SK-N-SH treated with all-trans-retinoic acid at 6 μM for 48 hours (cell line): ENCODE measurements at regions not wholly inside any gene's neighbourhood (a gene's known extent, or its start where the extent isn't known, plus 50 kb on each side); places are given as distances from the start of the nearest gene placed in this dataset.
"Not testable (repeated sequence)": the region's sequence is repeated elsewhere in the genome, so short reads cannot be mapped to it uniquely, and the experiment has no call there.

Experiments used
- ATAC-seq: fragments of 200-7000 bp; cut with Tn5 transposase; 3 replicates; pipeline ENCODE4 v1.9.1; 2020; ENCODE audit warnings: mild to moderate bottlenecking, moderate library complexity
- ARNTL ChIP-seq: fragments of 450-650 bp; formaldehyde crosslinking; IDR thresholded peaks from 2 replicates; pipeline ENCODE4 v1.5.0; 2020; ENCODE audit warnings: low read depth, mild to moderate bottlenecking, moderate library complexity, borderline replicate concordance
- BACH2 ChIP-seq: fragments of 250-450 bp; sonication (Bioruptor Pico); IDR thresholded peaks from 2 replicates; pipeline ENCODE4 v1.9.0; 2021; ENCODE audit warnings: mild to moderate bottlenecking, borderline replicate concordance
- CSDC2 ChIP-seq: fragments of 250-450 bp; sonication (Bioruptor Pico); IDR thresholded peaks from 2 replicates; pipeline ENCODE4 v1.5.0; 2020; ENCODE audit warnings: mild to moderate bottlenecking, moderate library complexity
- ESRRG ChIP-seq: fragments of 250-450 bp; sonication (Bioruptor Pico); IDR thresholded peaks from 2 replicates; pipeline ENCODE4 v1.6.1; 2021; ENCODE audit warnings: mild to moderate bottlenecking
- GLIS3 ChIP-seq: fragments of 250-450 bp; sonication (Bioruptor Pico); IDR thresholded peaks from 2 replicates; pipeline ENCODE4 v1.5.0; 2020; ENCODE audit warnings: mild to moderate bottlenecking, moderate library complexity
- ISL1 ChIP-seq: fragments of 250-450 bp; sonication (Bioruptor Pico); IDR thresholded peaks from 2 replicates; pipeline ENCODE4 v2.1.2; 2022; ENCODE audit warnings: mild to moderate bottlenecking, moderate library complexity
- OSR1 ChIP-seq: fragments of 250-450 bp; sonication (Bioruptor Pico); IDR thresholded peaks from 2 replicates; pipeline ENCODE4 v1.8.0; 2022; ENCODE audit warnings: moderate library complexity, mild to moderate bottlenecking, inconsistent platforms
- PPARA ChIP-seq: fragments of 250-450 bp; sonication (Bioruptor Pico); IDR thresholded peaks from 2 replicates; pipeline ENCODE4 v1.5.0; 2020; ENCODE audit warnings: mild to moderate bottlenecking, borderline replicate concordance
- RARB ChIP-seq: fragments of 250-450 bp; sonication (Bioruptor Pico); IDR thresholded peaks from 2 replicates; pipeline ENCODE4 v1.8.0; 2021; ENCODE audit warnings: mild to moderate bottlenecking, moderate library complexity
- SNAI2 ChIP-seq: fragments of 250-450 bp; sonication (Bioruptor Pico); IDR thresholded peaks from 2 replicates; pipeline ENCODE4 v1.5.0; 2020; ENCODE audit warnings: mild to moderate bottlenecking, moderate library complexity
- TCF4 ChIP-seq: fragments of 250-450 bp; sonication (Bioruptor Pico); IDR thresholded peaks from 2 replicates; pipeline ENCODE4 v1.8.0; 2021; ENCODE audit warnings: mild to moderate bottlenecking, moderate library complexity, borderline replicate concordance
- TOX ChIP-seq: fragments of 250-450 bp; sonication (Bioruptor Pico); IDR thresholded peaks from 2 replicates; pipeline ENCODE4 v1.8.0; 2021; ENCODE audit warnings: mild to moderate bottlenecking, moderate library complexity, borderline replicate concordance
- ZC3H10 ChIP-seq: fragments of 250-450 bp; sonication (Bioruptor Pico); IDR thresholded peaks from 2 replicates; pipeline ENCODE4 v1.5.1; 2021; ENCODE audit warnings: mild to moderate bottlenecking, moderate library complexity
- ZFP3 ChIP-seq: fragments of 250-450 bp; sonication (Bioruptor Pico); IDR thresholded peaks from 2 replicates; pipeline ENCODE4 v1.5.0; 2020; ENCODE audit warnings: mild to moderate bottlenecking, moderate library complexity
- ZFP30 ChIP-seq: fragments of 450-650 bp; formaldehyde crosslinking; IDR thresholded peaks from 2 replicates; pipeline ENCODE4 v1.5.0; 2022; ENCODE audit warnings: mild to moderate bottlenecking, moderate library complexity
- ZNF565 ChIP-seq: fragments of 450-650 bp; formaldehyde crosslinking; conservative IDR thresholded peaks from 2 replicates; pipeline ENCODE4 v1.5.0; 2020; ENCODE audit warnings: low read depth, mild to moderate bottlenecking, moderate library complexity
- ZNF8 ChIP-seq: fragments of 450-650 bp; formaldehyde crosslinking; IDR thresholded peaks from 2 replicates; pipeline ENCODE4 v1.5.0; 2020; ENCODE audit warnings: mild to moderate bottlenecking, moderate library complexity
- TF ChIP-seq, protein P1 (sequence below): fragments of 250-450 bp; sonication (Bioruptor Pico); IDR thresholded peaks from 2 replicates; pipeline ENCODE4 v1.5.1; 2020; ENCODE audit warnings: low read depth, mild to moderate bottlenecking, moderate library complexity
- TF ChIP-seq, protein P2 (sequence below): fragments of 250-450 bp; sonication (Bioruptor Pico); IDR thresholded peaks from 2 replicates; pipeline ENCODE4 v1.8.0; 2021; ENCODE audit warnings: low read depth, mild to moderate bottlenecking, moderate library complexity, borderline replicate concordance
- TF ChIP-seq, protein P3 (sequence below): fragments of 250-450 bp; sonication (Bioruptor Pico); IDR thresholded peaks from 2 replicates; pipeline ENCODE4 v1.5.0; 2020; ENCODE audit warnings: mild to moderate bottlenecking, moderate library complexity
- TF ChIP-seq, protein P4 (sequence below): fragments of 250-450 bp; sonication (Bioruptor Pico); IDR thresholded peaks from 2 replicates; pipeline ENCODE4 v1.5.1; 2021; ENCODE audit warnings: mild to moderate bottlenecking, moderate library complexity
- TF ChIP-seq, protein P5 (sequence below): fragments of 250-450 bp; sonication (Bioruptor Pico); IDR thresholded peaks from 2 replicates; pipeline ENCODE4 v1.8.0; 2020; ENCODE audit warnings: mild to moderate bottlenecking, moderate library complexity, borderline replicate concordance

DNA sequence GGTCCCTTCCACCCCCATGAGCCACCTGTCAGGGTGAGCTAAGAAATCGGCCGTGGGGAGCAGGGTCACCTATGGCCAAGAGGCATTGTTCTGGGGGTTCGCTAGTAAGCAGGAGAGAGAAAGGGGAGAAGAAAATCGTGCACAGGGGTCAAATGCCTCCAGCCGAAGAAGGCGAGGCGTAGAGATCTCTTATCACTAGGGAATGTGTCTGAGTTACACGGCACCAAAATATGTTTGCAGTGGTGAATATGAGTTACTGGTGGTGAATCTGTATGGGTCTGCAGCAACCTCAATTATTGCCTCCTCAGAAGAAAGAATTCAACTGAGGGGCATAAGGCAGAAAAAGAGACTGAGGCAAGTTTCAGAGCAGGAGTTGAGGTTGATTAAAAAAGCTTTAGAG lies 54.2 kb upstream of the RABGAP1L start:
- no peak for ATAC-seq
- TF ChIP-seq ZC3H10 (CRISPR knock-in tag) (no peak), ZNF565 (CRISPR knock-in tag) (no peak), ZNF8 (CRISPR knock-in tag) (no peak), CSDC2 (CRISPR knock-in tag) (no peak), ESRRG (no peak), GLIS3 (CRISPR knock-in tag) (no peak), TOX (CRISPR knock-in tag) (no peak), TCF4 (CRISPR knock-in tag) (no peak), BACH2 (CRISPR knock-in tag) (no peak), ZFP3 (no peak), RARB (no peak), OSR1 (CRISPR knock-in tag) (no peak), ZFP30 (no peak)
- TF ChIP-seq, protein P1, sequence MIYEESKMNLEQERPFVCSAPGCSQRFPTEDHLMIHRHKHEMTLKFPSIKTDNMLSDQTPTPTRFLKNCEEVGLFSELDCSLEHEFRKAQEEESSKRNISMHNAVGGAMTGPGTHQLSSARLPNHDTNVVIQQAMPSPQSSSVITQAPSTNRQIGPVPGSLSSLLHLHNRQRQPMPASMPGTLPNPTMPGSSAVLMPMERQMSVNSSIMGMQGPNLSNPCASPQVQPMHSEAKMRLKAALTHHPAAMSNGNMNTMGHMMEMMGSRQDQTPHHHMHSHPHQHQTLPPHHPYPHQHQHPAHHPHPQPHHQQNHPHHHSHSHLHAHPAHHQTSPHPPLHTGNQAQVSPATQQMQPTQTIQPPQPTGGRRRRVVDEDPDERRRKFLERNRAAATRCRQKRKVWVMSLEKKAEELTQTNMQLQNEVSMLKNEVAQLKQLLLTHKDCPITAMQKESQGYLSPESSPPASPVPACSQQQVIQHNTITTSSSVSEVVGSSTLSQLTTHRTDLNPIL = no peak
- TF ChIP-seq, protein P2, sequence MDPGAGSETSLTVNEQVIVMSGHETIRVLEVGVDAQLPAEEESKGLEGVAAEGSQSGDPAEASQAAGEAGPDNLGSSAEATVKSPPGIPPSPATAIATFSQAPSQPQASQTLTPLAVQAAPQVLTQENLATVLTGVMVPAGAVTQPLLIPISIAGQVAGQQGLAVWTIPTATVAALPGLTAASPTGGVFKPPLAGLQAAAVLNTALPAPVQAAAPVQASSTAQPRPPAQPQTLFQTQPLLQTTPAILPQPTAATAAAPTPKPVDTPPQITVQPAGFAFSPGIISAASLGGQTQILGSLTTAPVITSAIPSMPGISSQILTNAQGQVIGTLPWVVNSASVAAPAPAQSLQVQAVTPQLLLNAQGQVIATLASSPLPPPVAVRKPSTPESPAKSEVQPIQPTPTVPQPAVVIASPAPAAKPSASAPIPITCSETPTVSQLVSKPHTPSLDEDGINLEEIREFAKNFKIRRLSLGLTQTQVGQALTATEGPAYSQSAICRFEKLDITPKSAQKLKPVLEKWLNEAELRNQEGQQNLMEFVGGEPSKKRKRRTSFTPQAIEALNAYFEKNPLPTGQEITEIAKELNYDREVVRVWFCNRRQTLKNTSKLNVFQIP (CRISPR knock-in tag) = no peak
- TF ChIP-seq, protein P3, sequence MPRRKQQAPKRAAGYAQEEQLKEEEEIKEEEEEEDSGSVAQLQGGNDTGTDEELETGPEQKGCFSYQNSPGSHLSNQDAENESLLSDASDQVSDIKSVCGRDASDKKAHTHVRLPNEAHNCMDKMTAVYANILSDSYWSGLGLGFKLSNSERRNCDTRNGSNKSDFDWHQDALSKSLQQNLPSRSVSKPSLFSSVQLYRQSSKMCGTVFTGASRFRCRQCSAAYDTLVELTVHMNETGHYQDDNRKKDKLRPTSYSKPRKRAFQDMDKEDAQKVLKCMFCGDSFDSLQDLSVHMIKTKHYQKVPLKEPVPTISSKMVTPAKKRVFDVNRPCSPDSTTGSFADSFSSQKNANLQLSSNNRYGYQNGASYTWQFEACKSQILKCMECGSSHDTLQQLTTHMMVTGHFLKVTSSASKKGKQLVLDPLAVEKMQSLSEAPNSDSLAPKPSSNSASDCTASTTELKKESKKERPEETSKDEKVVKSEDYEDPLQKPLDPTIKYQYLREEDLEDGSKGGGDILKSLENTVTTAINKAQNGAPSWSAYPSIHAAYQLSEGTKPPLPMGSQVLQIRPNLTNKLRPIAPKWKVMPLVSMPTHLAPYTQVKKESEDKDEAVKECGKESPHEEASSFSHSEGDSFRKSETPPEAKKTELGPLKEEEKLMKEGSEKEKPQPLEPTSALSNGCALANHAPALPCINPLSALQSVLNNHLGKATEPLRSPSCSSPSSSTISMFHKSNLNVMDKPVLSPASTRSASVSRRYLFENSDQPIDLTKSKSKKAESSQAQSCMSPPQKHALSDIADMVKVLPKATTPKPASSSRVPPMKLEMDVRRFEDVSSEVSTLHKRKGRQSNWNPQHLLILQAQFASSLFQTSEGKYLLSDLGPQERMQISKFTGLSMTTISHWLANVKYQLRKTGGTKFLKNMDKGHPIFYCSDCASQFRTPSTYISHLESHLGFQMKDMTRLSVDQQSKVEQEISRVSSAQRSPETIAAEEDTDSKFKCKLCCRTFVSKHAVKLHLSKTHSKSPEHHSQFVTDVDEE = no peak
- TF ChIP-seq, protein P4, sequence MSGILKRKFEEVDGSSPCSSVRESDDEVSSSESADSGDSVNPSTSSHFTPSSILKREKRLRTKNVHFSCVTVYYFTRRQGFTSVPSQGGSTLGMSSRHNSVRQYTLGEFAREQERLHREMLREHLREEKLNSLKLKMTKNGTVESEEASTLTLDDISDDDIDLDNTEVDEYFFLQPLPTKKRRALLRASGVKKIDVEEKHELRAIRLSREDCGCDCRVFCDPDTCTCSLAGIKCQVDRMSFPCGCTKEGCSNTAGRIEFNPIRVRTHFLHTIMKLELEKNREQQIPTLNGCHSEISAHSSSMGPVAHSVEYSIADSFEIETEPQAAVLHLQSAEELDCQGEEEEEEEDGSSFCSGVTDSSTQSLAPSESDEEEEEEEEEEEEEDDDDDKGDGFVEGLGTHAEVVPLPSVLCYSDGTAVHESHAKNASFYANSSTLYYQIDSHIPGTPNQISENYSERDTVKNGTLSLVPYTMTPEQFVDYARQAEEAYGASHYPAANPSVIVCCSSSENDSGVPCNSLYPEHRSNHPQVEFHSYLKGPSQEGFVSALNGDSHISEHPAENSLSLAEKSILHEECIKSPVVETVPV (CRISPR knock-in tag) = no peak

DNA sequence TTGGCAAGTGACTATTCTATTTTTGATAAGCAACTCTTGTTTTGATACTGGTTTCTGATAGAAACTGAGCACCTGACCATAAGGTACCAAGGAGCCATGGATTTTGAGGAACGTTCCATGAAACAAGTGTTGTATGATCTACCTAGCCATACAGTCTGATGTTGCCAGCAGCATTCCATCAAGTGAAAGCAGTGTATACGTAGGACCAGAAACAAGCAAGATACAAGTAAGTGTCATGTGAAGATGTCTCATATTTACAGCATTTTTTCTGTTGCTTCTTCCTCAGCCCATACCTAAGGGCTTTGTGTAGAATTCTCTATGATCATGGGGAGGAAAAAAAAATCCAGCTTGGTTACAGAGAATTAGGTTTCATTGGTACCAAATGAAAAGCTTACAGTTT lies 55.6 kb upstream of the RABGAP1L start:
- TF ChIP-seq CSDC2 (CRISPR knock-in tag) (no peak), SNAI2 (no peak)
- TF ChIP-seq, all 23 proteins: peak for 0
- ATAC-seq = no peak

DNA sequence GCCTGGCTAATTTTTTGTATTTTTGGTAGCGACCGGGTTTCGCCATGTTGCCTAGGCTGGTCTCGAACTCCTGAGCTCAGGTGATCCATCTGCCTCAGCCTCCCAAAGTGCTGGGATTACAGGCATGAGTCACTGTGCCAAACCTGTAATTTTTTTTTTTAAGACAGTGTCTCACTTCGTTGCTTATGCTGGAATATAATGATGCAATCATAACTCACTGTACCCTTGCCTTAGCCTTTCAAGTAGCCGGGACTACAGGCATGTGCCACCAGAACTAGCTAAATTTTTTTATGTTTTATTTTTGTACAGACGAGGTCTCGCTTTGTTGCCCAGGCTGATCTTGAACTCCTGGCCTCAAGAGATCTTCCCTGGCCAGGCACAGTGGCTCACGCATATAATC lies 57.3 kb upstream of the RABGAP1L start:
- not testable (repeated sequence) for ATAC-seq

DNA sequence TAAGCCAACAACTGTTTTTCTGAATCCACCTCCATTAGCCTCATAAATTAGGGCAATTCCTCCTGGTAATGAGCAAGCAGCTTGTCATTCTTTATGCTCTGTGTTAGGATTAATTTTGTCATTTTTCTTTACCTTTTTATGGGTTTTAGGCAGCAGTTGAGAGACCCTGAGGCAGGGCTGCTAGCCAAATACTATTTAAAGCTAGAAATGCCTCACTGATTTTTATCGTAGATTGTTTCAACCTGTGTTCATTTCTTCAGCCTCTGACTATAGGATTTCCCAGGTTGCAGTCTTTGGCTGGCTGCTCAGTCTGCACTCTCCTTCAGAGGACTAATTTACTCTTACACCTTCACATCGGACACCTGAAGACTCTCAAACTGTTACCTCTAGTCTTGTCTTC lies 61.9 kb upstream of the RABGAP1L start:
- ATAC-seq = no peak
- no peak for TF ChIP-seq SNAI2

DNA sequence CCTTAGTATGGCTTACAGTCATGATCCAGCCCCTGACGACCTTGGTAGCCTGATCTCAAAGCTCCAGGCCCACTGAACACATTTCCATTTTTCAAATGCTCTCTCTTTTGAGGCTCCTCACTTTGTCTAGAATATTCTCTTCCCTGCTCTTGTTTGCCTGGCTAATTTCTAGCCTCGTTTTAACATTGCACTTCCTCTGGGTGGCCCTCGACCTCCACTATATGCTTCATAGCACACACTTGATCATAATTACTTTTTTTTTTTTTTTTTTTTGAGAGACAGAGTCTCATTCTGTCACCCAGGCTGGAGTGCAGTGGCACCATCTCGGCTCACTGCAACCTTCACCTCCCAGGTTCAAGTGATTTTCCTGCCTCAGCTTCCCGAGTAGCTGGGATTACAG lies 65.5 kb upstream of the RABGAP1L start:
- peak; percentile 84 for ATAC-seq

DNA sequence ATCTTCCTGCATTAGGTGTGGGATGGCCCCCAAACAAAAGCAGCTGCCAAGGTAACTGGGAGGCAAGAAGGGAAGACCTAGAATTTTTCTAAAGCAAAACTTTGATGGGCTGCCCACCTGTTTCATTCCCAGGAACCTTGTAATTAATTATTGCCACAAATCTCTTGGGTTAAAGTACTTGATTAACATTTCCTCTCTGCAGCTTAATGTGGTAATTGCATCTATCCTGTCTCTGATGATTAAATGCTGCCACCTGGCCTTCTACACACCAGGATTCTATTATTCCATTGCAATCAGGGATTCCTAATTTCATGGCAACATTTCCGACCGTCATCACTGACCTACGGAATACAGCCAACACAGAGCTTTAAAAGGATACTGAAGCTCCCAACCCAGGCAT lies 68.3 kb upstream of the RC3H1 start:
- ATAC-seq = no peak
- TF ChIP-seq BACH2 (CRISPR knock-in tag) (no peak), ZNF565 (CRISPR knock-in tag) (no peak), PPARA (CRISPR knock-in tag) (no peak), CSDC2 (CRISPR knock-in tag) (no peak), ISL1 (no peak), ARNTL (CRISPR knock-in tag) (no peak), ESRRG (no peak), ZFP30 (no peak)
- TF ChIP-seq, protein P4 (CRISPR knock-in tag) = no peak
- TF ChIP-seq, protein P1 = no peak
- TF ChIP-seq, protein P5, sequence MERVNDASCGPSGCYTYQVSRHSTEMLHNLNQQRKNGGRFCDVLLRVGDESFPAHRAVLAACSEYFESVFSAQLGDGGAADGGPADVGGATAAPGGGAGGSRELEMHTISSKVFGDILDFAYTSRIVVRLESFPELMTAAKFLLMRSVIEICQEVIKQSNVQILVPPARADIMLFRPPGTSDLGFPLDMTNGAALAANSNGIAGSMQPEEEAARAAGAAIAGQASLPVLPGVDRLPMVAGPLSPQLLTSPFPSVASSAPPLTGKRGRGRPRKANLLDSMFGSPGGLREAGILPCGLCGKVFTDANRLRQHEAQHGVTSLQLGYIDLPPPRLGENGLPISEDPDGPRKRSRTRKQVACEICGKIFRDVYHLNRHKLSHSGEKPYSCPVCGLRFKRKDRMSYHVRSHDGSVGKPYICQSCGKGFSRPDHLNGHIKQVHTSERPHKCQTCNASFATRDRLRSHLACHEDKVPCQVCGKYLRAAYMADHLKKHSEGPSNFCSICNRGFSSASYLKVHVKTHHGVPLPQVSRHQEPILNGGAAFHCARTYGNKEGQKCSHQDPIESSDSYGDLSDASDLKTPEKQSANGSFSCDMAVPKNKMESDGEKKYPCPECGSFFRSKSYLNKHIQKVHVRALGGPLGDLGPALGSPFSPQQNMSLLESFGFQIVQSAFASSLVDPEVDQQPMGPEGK (CRISPR knock-in tag) = no peak
